GM19023 (cell line): ENCODE measurements at regions not wholly inside any gene's neighbourhood (a gene's known extent, or its start where the extent isn't known, plus 50 kb on each side); places are given as distances from the start of the nearest gene placed in this dataset.

Experiments
- ATAC-seq: cut with Tn5 transposase; IDR thresholded peaks from one replicate; pipeline ENCODE4 v1.9.1; 2021; ENCODE audit warnings: mild to moderate bottlenecking, moderate library complexity; ENCODE audit not compliant: unreplicated experiment

- no peak for ATAC-seq
These were observed 208.2 kb upstream of the INHBA start for GRCh38 chr7:41910940-41911600.

GRCh38 chr7:41907444-41907843, 204.6 kb upstream of the INHBA start:
- ATAC-seq = no peak

GRCh38 chr7:41900532-41900931, 197.6 kb upstream of the INHBA start:
- ATAC-seq = no peak

- no peak for ATAC-seq
These were observed 197.0 kb upstream of the INHBA start for GRCh38 chr7:41899823-41900433.

GRCh38 chr7:41893656-41894055, 190.8 kb upstream of the INHBA start:
- ATAC-seq = no peak

- no peak for ATAC-seq
These were observed 189.6 kb upstream of the INHBA start for GRCh38 chr7:41892356-41893100.

GRCh38 chr7:41891950-41892349, 189.1 kb upstream of the INHBA start:
- no peak for ATAC-seq

- no peak for ATAC-seq
These were observed 187.9 kb upstream of the INHBA start for GRCh38 chr7:41890631-41891274.

GRCh38 chr7:41889472-41889871, 186.6 kb upstream of the INHBA start:
- peak; percentile 2 for ATAC-seq

GRCh38 chr7:41889040-41889439, 186.2 kb upstream of the INHBA start:
- ATAC-seq = peak; percentile 51

- ATAC-seq = no peak
These were observed 184.5 kb upstream of the INHBA start for GRCh38 chr7:41887416-41887815.

GRCh38 chr7:41886901-41887311, 184.0 kb upstream of the INHBA start:
- ATAC-seq = no peak

GRCh38 chr7:41886262-41886900, 183.5 kb upstream of the INHBA start:
- no peak for ATAC-seq

- ATAC-seq = no peak
These were observed 182.9 kb upstream of the INHBA start for GRCh38 chr7:41885748-41886147.

- no peak for ATAC-seq
These were observed 182.2 kb upstream of the INHBA start for GRCh38 chr7:41885078-41885477.

GRCh38 chr7:41882745-41883420, 180.0 kb upstream of the INHBA start:
- ATAC-seq = peak; percentile 32

- ATAC-seq = peak; percentile 7
These were observed 179.4 kb upstream of the INHBA start for GRCh38 chr7:41882256-41882655.

- peak; percentile 94 for ATAC-seq
These were observed 178.6 kb upstream of the INHBA start for GRCh38 chr7:41881331-41882130.

- no peak for ATAC-seq
These were observed 177.2 kb upstream of the INHBA start for GRCh38 chr7:41880107-41880506.

- no peak for ATAC-seq
These were observed 176.5 kb upstream of the INHBA start for GRCh38 chr7:41879403-41879802.
